Transverse colon (tissue), 3 donors: ENCODE measurements at regions not wholly inside any gene's neighbourhood (a gene's known extent, or its start where the extent isn't known, plus 50 kb on each side); places are given as distances from the start of the nearest gene placed in this dataset.

ENCODE experiments used
- CTCF ChIP-seq, 5 experiments: fragments of 200-600 bp in 3 of 5; fragments of 450-650 bp in 2 of 5; sonication (generic) in 3 of 5; IDR thresholded peaks; 1 replicate in 2 of 5; 2 replicates in 3 of 5; pipeline ENCODE4 v1.5.1; 2016 to 2017; ENCODE audit warnings: antibody characterized with exemption in 5 of 5, inconsistent platforms in 3 of 5, mild to moderate bottlenecking in 2 of 5, moderate library complexity in 1 of 5
- EP300 ChIP-seq: sonication (generic); formaldehyde crosslinking; IDR thresholded peaks from one replicate; pipeline ENCODE4 v1.6.1; 2017; ENCODE audit warnings: antibody characterized with exemption, low read depth
- POLR2A ChIP-seq: fragments of 450-650 bp; IDR thresholded peaks from one replicate; pipeline ENCODE4 v1.6.1; 2016; ENCODE audit warnings: antibody characterized with exemption, mild to moderate bottlenecking, moderate library complexity

GRCh38 chr21:41000838-41001237 is 153.9 kb upstream of the DSCAM start:
- TF ChIP-seq POLR2A (no peak), CTCF (IDR thresholded peaks at IDR 0.05) (no peak), EP300 (no peak)
